ENCODE measurements at regions not wholly inside any gene's neighbourhood (a gene's known extent, or its start where the extent isn't known, plus 50 kb on each side); places are given as distances from the start of the nearest gene placed in this dataset.
A peak's percentile ranks its signal among the peaks of the same experiment; 100 is the strongest.

DNA sequence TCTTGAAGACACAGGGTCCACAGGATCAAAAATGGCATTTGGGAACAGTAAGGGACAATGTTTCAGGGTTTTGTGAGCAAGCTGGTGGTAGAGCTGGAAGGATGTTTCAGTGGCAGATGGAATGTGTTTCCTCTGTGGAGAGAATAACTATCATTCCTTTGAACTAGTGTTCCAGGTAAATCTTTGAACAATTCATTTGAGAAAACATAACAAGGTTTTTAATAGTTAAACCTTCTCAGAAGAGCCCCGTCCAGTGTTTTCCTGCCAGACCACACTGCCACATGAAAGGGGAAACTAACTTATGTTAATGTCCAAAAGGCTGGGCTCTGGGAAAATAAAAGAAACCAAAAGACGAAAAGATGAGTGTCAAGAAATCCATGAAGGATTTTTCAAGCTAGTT, 207.0 kb upstream of the ZNF462 start:
- no peak for DNase-seq (ENCODE audit: low read depth)

DNA sequence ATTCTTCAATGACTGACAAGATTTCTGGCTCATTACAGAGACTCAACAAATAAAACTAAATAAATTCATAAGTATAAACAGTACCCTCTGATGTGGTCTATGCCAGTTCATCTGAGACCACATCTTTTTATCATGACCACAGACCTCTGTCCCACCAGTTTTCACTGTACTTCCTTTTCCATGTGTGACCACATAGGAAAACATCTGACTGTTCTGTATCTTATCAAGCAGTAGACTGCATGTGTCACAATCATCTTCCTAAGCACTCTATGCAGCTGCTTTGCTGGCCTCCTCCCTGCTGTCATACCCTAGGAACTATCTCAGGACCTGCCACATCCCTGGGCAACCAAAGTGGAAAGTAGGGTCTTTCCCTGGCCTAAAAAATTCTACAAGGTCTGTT, 205.0 kb upstream of the ZNF462 start:
- DNase-seq (ENCODE audit: low read depth) = no peak

DNA sequence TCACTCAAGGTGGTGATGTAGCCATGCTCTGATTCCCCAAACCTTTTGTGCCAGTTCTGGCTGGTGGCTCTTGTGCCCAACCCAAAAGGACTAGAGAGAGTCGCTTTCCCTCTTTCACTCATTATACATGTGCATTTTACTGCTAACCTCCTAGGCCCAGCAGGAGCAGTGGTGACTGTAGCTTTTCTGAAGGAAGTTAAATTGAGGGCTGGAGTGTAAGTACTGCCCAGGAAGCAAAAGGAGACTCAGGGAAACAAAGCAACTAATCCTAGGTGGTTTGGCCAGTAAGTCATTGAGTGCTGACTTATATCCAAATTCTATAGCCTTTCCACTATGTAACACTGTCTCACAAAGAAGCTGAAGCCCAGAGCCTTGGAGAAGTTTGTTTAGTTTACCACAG, 194.4 kb upstream of the ZNF462 start:
- DNase-seq (ENCODE audit: low read depth) = no peak

DNA sequence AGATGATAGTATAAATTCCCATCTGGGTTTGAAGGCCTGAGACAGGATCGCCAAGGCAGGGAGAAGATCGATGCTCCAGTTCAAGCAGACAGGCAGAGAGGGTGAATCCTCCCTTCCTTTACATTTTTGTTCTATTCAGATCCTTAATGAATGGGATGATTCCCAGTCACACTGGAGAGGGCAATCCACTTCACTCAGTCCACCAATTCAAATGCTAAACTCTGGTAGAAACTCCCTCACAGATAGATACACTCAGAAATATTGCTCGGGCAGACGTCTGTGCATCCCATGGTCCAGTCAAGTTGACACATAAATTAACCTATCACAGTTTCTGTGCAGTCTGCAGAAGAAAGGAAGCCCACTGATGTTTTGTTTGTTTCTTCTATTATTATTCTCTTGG, 193.1 kb upstream of the ZNF462 start:
- no peak for DNase-seq (ENCODE audit: low read depth)

DNA sequence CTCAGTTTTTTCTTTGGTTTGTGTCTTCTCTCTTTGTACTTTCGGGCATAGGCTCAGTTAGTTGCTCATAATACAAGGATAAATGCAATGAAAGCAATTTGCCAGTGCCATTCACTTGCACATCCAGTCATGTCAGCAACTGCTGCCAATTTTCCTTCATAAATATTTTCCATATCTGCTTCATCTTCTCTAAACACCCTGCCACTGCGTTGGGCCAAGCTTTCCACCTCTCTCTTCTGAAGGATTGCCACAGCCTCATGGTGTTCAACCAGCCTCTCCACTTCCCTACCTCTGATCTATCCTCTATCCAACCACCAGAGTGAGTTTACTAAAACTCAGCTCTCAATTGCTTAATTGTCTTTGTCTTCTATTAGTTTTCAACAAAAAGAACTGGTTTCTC, 192.5 kb upstream of the ZNF462 start:
- DNase-seq (ENCODE audit: low read depth) = no peak

DNA sequence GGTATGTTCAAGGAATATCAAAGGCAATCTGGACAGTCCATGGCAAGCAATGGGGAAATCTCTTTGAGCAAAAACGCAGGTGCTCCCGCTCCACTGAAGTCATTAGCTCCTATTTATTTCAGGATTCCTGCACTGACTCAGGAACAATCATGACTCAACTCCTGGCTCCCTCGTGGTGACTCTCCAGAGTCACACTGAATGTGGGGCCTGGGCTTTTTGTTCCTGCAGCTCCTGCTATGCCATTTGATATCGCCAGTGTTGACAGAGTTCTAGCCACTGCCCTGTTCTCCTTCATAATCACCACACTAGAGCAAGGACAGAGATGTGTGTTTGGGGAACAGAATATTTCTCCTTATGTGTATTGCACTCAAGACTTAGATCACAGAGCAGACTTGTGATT, 187.2 kb upstream of the ZNF462 start:
- no peak for DNase-seq (ENCODE audit: low read depth)

DNA sequence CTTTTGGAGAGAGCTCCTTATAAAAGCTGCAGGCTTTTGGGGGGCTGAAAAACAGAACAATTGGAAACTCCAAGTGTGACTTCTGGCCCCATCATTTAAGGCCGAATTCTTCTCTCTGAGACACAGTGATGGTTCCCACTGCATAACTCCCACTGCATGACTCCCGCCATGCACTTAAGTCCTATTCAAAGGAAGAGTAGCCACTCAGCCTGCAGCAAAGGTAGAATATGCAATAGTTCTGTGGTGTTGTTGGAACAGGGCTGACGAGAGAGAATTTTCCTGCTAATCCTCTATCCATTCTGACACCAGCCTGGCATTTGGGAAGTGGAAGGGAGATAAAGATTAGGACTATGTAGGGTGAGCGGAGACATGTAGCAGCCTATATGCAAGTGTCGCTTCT, 185.6 kb upstream of the ZNF462 start:
- DNase-seq (ENCODE audit: low read depth) = no peak

DNA sequence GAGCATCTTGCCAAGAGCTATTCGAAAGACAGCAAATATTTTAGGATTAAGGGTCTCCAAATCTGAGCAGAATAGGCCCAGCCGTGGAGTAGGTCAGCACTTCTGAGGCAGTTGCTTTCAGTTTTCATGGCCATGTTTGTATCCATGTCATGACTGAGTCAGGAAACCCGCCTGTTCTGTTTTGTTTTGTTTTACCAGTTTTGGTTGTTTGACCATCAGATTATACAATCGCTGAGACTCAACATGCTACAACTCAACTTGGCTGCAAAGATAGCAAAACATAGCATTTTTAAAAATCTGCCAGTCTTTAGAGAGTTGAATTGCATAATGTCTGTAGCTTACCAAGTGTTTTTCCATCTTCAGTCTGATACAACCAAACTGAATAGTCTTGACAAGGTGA, 185.1 kb upstream of the ZNF462 start:
- DNase-seq (ENCODE audit: low read depth) = no peak

DNA sequence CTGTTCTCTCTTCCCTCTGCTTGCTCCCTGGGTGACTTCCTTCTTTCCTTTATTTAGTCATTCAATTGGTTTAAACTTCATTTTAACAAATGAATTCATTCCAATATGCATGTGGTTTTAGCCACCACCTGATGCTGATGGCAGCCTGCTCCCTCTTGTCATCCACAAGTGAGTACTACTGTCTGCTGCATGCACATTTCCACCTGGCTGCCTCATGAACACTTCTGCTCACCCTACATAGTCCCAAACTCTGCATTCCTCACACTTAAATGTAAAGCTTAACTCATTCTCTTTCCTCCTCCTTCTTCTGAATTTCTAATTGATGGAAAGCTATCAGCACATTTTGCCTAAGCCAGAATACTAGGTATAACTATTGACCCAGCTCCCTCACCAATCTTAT, 184.7 kb upstream of the ZNF462 start:
- no peak for DNase-seq (ENCODE audit: low read depth)

DNA sequence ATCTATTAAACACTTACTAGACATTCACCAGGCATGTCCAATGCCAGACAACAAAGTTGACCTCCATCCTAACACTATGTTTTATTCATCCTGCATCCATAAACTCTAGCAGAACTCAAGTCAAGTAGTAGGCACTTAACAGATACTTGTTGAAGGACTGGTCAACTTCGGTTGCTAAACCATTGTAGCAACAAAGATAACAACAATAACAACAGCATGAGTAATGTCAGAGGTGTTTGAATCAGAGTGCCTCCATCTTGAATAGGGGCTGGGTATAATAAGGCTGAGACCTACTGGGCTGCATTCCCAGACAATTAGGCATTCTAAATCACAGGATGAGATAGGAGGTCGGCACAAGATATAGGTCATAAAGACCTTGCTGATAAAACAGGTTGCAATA, 180.5 kb upstream of the ZNF462 start:
- no peak for DNase-seq (ENCODE audit: low read depth)

DNA sequence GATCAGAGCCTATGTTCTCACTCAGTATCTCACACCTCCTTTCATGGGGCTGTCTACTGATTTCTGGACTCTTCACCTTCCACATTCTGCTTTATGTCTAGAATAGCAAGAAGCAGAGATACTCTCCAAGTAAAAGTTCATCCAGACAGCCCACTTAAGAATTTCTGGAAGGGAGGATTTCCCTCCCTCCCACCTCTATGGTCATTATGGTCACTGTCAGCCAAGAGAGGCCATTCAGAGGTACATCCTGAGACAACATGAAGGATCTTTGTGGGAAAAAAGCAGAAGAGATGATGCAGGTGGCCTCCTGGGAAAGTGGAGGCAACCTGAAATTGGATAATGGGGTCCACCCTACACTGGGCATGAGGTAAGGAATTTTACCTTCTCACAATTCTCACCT, 179.5 kb upstream of the ZNF462 start:
- no peak for DNase-seq (ENCODE audit: low read depth)

DNA sequence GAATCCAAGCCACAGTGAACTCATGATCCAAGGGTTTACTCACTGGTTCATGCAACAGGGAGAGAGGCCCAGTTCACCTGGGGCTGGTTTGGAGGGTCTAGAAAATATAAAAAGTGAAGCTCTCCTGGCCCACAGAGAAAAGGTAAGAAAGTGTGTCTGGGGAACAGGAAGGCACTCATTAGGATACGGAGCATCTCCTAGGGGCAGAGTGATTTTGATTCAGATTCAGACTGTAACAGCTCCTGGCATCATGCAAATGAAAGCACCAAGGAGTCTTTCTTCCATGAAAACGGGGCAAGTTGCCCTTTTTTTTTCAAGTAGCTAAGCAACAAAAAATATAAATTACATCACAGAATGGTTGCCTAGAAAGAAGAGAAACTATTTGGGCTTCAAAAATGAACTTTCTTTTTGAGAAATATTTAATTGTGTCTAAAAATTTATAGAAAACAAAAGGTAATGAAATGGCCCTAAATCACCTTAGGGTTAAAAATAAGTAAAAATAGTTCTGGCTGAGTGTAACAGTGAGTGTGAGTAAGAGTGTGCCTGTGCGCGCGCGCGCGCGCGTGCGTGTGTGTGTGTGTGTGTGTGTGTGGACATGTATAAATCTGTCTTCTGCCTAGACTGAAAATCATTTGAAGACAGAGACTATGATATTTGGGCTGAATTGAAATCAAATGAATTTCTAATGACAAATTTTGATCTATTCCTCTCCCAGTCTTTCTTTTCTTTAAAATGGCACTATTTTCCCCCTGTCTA, 177.8 kb upstream of the ZNF462 start:
- DNase-seq (ENCODE audit: low read depth) = no peak

DNA sequence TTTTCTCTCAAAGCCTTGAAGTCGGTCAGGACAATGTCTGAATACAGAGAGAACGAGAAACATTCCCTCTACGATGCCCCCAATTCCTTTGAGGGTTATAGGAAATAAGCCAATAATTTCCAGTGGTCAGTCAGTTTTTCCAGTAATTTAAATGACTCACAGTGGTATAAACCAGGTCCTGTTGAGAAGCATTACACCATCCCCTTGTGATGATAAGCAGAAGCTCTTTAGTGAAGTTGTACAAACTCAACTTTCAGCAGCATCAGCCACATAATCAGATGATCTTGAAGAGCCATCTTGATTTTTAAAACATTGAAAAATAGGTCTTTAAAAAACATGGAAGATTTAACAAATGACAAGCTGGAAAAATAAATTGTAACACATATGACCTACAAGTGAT, 173.9 kb upstream of the ZNF462 start:
- no peak for DNase-seq (ENCODE audit: low read depth)

DNA sequence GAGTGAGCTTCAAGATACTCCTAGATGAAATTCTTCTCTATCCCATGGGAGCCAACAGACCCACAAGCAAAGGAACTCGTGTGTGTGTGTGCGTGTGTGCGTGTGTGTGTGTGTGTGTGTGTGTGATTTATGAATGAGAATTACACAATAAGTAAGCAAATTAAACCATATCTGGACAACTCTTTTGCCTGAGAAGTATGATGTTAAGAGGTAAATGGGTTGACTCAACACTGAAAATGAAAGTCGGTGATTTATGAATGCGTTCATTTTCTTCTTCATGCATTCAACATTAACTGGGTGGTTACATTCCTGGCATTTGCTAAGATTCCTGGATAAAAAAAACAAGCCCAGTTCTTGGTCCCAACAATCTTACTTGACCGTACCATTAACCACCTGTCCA, 171.3 kb upstream of the ZNF462 start:
- no peak for DNase-seq (ENCODE audit: low read depth)

DNA sequence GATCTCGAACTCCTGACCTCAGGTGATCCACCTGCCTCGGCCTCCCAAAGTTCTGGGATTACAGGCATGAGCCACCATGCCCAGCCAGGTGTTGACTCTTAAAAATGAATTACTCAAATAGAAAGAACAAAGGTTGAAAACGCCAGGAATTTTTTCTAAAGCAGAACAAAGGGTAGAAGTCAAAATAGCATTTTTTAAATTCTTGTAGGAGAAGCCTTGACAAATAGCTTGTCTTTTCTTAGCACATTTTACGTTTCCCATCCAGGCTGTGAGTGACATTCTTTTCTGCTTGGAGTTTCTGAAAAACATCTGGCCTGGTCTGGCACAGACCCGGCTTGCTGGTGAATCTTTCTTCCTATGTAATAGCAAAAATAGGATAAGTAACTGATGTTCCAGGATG, 169.4 kb upstream of the ZNF462 start:
- no peak for DNase-seq (ENCODE audit: low read depth)

DNA sequence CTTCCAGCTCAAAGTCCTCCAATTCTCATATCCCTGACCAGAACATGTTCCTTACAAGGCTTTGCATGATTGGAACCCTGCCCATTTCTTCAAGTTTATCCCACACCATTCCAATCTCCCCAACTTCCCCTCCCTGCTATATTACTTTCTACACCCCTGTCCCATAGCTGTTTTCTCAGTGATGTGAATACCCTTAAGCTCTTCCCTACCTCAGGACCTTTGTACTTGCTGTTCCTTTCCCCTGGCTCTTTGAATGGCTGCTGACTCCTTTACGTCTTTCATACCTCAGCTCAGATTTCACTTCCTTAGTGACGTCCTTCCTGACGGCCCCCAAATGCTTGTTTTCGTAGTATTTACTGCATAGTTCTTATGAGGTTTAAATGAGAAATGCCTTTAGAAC, 166.2 kb upstream of the ZNF462 start:
- no peak for DNase-seq (ENCODE audit: low read depth)

DNA sequence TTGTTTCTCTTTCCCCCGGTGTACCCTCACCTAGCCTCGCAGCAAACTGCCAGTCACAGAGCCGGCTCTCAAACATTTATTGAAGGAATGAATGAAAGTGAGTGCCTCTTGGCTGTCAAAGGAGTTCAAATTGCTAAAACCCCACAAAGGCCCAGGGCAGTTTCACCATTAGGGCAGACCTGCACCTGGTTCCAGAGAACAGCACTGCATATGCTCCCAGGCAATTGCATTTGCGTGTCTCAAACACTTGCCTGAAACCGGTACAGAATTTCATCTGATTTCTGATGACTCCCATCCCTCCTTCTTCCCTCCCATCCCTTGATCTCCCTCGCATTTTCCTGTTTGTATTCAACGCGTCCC, 165.6 kb upstream of the ZNF462 start:
- DNase-seq (ENCODE audit: low read depth) = no peak

DNA sequence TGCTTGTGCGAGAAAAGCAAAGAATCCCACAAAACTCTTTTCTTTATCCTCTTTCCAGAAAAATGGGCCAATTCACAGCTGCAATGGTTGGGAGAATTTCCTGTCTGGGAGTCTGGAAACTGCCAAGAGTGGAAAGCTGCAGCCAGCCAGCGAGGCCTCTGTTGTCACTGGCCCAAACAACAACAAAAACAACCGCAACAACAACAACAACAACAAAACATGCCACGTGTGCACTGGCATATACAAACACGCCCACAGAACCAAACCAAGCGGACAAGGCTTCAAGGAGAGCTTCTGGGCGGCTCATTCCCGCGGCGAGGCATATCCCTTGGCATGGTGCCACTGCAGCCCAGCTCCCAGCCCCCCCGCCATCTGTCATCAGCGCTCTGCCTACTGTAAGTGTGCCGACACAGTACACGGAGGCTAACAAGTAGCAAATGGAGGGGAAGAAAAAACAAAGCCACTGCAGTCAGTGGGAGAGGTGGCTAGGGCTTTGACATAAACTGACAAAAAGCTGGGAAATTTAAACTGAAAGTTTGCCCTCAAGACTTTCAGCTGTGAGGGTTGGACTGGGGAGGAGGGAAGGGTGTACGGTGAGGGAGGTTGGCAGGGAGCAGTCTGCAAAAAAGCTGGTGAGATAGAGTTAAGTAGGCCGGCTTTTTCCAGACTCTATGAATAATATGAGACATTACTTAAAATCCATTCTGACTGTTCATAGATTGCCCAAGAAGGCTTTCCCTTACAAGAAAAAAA, 165.0 kb upstream of the ZNF462 start:
- peak; percentile 20 for DNase-seq (ENCODE audit: low read depth)

DNA sequence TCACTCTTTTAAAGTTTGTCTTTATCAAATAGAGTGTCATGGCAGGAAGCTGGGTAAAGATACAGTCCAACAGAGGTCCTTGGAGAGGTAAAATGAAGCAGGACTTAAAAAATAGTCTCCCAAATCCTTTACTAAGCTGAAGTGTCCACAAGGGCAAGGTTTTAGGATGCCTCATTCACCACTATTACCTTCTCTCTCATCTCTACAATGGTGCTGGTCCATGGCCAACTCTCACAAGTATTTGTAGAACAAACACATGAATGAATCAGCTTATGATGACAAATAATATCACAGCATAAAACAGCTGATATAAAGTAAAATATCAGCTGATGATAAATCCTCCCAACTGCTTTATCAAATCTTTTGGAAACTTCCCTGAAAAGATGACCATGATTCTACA, 162.3 kb upstream of the ZNF462 start:
- no peak for DNase-seq (ENCODE audit: low read depth)

DNA sequence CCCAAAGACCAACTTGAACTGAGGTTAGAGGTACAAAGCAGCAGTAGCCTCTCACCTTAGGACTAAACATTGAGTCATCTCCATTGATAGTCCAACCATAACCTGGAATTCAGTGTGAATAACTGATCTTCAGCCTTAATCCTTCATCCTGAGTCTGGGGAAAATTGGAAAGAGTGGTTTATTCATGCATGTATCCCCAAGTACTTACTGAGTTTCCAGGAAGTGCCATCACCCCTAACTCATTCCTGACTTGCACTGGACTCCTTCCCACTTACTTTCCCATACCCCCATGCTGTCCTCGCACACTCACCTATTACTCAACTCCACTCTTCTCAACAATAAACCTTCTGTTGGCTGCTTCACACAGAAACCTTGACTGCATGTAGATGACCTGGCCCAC, 161.4 kb upstream of the ZNF462 start:
- no peak for DNase-seq (ENCODE audit: low read depth)

DNA sequence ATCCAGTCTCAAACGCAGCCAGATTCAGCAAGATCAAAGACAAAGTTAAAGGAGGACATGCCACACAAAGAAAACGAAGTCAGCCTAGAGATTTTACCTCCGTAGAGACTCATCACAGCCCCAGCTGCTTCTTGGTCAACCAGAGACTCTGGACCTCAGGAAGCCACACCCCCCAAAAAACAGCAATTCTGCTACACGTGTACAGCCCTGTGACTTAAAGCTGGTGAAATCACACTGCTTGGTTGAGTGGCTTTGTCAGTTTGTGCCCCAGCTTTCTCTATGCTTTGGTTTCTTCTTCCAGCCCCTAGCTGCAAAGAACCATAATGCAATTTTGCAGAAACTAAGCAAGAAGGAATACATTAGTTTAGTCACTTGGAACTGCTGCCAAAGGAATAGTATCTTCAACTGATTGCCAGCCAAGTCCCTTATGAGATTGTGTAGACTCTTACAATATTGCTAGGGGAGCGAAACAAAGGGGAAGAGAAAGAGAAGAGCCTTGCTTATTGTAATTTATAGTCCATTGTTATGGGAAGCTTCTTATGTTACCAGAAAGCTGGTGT, 158.8 kb upstream of the ZNF462 start:
- DNase-seq (ENCODE audit: low read depth) = no peak

DNA sequence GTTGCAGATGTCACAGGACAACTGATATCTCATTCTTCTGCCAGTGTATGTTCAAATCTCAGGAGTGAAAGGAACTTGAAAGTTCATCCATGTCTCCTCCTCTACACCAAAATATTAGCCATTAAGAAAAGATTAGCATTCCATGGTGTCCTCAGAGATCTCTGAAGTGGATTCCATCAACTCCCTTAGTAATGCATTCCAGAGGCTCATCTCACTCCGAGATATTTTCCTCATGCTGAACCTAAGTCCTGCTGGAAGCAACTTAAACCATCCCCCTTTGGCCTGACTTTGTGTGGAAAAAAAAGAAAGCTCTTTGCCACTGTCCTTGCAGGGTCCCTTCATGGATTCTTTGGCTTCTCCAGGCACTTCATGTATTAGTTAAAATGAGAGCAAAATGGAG, 155.7 kb upstream of the ZNF462 start:
- no peak for DNase-seq (ENCODE audit: low read depth)

DNA sequence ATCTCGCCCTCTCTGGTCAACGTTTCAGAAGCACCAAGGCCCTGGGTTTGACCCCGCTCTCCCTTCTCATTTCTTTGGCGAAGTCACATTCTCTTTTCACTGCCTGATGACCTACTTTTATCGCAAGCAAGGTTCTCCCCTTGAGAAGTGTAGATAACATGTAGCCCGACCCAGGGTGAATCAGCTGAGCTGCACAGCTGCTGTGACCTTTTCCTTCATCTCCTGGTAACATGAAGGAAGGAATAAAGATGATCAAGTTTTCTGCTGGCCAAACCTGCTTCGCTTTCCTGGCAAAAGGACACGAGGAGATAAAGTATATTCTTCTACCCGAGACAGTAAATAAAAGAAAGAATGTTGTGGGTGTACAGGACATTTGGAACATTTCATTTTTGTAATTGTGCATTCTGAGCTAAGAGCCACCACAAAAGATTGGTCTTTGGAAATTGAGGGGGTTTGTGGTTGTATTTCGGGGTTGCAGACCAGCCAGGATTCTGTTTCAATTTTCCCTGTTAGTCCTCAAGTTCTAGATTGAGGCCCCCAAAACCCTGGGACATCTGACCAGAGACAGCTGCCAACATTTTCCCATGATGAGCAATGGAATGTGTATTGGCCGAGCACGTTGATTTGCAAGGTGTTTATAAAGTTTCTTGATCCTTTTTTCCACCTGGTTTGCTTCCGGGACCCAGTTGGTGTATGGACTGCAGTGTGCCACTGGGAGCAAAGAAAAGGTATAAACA, 155.1 kb upstream of the ZNF462 start:
- DNase-seq (ENCODE audit: low read depth) = no peak

All from GM04504 (cell line).